HG02678 (cell line): ENCODE measurements at regions not wholly inside any gene's neighbourhood (a gene's known extent, or its start where the extent isn't known, plus 50 kb on each side); places are given as distances from the start of the nearest gene placed in this dataset.
"Not testable (repeated sequence)": the region's sequence is repeated elsewhere in the genome, so short reads cannot be mapped to it uniquely, and the experiment has no call there.

Experiments used
- ATAC-seq: cut with Tn5 transposase; IDR thresholded peaks from one replicate; pipeline ENCODE4 v1.9.1; 2021; ENCODE audit warnings: mild to moderate bottlenecking, moderate library complexity; ENCODE audit not compliant: unreplicated experiment

DNA sequence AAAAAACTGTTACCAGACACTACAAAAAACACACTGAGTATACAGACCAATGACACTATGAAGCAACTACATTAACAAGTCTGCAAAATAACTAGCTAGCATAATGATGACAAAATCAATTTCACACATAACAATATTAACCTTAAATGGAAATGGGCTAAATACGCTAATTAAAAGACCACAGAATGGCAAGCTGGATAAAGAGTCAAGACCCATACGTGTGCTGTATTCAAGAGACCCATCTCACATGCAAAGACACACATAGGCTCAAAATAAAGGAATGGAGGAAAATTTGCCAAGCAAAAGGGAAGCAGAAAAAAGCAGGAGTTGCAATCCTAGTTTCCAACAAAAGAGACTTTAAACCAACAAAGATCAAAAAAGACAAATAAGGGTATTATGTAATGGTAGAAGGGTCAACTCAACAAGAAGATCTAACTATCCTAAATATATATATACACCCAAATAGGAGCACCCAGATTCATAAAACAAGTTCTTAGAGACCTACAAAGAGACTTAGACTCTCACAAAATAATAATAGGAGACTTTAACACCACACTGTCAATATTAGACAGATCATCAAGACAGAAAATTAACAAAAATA is 158.6 kb downstream of the ALDH8A1 start:
- not testable (repeated sequence) for ATAC-seq

DNA sequence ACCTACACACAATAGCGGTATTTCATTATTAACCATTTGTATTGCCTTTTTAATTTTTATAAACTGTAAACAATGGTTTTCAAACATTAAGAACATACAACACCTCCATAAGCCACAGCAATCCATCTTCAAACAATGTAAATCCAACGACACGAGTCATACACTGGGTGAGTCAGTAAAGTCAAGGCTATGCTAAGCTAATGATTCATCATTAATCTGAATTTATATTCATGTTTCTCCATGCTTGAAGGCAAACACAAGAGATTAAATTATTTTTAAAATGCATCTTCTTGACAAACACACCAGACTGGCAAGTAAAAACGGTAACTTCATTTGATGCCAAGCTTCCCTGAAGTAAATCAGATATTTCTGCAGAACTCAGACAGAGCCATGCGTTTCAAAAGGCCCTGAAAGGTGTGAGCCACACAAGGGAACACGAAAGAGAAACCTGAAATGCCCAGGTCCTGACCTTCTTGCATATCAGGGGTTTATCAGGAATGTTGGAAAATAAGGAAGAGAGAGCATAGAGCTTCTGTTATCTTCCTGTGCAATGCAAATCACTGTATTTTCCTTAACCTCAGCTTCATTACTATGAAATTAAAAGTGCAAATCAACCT is 162.5 kb downstream of the ALDH8A1 start:
- no peak for ATAC-seq

DNA sequence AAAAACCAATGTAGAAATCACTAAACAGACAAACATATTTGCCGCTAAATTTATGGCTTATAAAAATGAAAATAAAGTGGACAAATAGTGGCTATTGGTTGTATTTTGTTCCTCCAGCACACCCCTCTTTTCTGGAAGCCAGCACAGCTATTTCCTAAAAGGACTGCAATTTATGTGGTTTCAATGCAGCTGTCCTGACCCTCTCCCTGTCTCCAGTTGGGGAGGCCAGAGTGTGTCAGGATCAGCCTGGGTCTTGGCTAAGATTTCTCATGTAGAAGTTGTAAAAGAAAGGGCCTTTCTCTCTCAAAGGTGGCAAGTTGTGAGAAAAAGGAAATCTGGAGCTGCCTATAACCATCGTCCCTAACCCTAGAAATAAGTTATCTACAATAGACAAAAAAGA is 165.6 kb downstream of the ALDH8A1 start:
- ATAC-seq, result no peak

DNA sequence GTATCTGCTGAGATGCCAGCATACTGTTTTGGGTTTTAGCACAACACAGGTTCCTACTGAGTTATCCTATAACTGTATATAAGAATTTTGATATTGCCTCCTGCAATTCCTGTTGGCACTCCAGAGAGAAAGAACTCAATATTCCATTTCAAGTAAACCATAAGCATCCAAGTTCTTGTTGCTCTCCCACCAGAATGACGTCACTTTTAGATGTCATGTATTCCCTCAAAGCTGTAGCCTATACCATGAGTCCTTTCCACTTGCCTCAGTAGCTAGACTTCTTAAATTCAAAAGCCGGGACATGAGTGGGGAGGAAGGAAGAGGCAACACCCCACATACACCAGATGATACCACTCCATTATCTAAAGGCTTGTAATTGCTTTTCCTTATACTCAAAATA is 171.5 kb downstream of the ALDH8A1 start:
- ATAC-seq, result no peak

DNA sequence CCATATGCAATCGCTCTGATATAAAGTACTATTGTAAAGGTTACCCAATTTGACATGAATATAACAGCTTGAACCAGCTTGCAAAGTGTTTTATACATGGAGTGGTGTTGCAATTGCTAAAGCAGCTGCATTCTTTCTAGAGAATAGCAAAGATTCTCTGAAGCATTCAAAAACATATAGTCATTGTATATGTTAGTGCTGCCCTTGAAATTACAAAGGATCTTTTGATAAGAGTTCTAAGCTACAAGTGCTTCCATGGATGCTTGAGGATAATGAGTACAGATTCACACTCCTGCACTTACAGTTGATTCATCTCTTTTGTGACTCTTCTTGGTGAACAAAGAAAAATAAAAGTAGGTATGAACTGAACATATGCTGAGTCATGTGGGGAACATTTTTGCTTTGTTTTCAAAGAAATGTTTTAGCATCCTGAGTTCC is 175.7 kb downstream of the ALDH8A1 start:
- no peak for ATAC-seq

DNA sequence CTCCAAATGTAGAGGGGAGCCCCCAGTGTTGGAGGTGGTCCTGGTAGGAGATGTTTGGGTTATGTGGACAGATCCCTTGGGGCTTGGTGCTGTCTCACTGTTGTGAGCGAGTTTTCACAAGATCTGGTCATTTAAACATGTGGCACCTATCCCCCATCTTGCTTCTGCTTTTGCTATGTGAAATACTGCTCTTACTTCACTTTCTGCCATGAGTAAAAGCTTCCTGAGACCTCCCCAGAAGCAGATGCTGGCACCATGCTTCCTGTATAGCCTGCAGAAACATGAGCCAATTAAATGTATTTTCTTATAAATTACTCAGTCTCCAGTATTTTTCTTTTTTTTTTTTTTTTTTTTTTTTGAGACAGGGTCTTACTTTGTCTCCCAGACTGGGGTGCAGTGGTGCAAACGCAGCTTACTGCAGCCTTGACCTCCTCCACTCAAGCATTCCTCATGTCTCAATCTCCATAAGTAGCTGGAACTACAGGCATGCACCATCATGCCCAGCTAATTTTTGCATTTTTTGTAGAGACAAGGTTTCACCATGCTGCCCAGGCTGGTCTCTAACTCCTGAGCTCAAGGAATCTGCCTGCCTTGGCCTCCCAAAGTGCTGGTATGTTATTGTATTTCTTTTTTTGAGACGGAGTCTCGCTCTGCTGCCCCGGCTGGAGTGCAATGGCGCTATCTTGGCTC is 177.1 kb downstream of the ALDH8A1 start:
- ATAC-seq, result no peak

DNA sequence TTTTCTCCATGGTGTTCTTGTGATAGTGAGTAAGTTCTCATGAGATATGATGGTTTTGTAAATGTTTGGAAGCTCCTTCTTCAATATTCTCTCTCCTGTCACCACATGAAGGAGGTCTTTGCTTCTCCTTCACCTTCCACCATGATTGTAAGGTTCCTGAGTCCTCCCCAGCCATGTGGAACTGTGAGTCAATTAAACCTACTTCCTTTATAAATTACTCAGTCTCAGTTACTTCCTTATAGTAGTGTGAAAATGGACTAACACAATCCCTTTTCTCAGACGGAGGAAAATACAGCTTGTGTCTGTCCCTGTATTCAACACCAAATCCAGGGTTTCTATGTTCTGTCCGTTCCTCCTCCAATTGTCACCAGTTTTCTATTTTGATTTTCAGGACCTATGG is 181.0 kb downstream of the ALDH8A1 start:
- no peak for ATAC-seq

DNA sequence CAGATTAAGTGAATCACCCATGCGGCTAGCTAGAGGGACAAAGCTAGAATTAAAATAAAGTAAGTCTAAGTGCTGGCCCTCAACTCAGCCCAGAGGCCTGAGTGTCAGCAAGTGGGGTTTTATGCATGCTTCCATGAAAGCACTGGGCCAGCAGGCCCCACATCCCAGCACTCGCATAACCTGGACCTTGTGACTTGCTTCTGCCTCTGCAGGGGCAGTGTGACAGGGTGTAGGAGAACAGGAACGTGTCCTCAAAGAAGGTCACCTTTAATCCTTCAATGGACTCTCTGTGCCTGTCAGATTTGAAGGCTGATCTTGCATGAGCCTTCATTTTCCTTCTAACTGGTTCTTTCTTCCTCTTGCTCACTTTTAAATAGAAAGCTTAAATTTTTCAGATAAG is 183.4 kb downstream of the ALDH8A1 start:
- ATAC-seq, result no peak

DNA sequence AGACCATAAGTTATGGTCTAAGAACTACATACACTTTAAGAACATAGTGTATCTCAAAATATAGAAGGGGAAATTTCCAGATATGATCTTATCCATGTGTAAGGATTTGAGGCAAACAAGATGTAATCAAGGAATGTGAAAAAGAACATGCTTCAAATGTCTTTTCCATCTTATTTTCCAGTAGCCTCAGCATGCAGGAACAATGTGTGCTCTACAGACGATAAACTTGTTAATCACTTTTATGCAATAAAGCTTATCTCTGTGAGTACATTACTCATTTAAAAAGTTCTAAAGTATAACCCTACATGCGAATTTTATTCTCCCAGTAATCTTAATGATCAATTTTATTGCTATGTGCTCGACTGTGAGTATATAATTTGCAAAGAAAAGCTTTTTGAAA is 185.2 kb downstream of the ALDH8A1 start:
- ATAC-seq, result no peak

DNA sequence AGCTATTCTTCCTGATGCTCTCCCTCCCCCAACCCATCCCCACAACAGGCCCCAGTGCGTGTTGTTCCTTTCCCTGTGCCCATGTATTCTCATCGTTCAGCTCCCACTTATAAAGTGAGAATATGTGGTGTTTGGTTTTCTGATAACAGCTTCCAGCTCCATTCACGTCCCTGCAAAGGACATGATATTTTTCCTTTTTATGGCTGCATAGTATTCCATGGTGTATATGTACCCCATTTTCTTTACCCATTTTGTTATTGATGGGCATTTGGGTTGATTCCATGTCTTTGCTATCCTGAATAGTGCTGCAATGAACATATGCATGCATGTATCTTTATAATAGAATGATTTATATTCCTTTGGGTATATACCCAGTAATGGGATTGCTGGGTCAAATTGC is 186.3 kb downstream of the ALDH8A1 start:
- ATAC-seq, result not testable (repeated sequence)

DNA sequence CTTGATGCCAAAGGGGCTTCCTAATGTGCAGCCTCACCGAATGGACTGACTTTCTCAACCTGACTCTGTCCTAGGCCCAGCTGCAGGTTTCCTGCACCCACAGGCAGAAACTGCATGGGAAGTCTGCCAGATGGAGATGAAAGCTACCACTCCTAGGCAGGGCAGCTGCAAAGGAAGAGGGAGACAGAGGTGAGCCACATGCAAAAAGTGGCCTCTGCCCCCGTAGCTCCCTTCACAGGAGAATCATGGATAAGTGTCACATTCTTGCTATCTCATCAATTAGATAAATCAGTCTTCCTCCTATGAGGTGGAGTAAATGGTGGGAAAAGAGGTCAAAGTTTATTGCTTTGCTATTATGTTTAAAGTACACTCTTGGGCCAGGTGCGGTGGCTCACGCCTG is 191.3 kb downstream of the ALDH8A1 start:
- ATAC-seq, result no peak

DNA sequence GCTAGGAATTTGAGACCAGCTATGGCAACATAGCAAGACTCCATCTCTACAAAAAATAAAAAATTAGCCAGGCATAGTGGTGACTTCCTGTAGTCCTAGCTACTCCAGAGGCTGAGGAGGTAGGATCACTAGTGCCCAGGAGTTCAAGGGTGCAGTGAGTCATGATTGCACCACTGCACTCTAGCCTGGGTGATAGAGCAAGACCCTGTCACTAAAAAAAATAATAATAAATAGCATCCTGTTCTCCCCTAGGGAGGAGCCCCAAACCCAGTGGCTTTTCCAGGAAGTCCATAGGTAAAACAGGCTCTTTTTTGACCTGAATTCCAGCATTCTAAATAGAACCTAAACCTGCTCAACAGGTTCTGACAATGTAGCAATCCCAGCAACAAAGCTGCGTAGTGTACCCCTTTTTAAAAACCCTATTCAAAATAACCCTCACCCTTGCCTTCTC is 192.0 kb downstream of the ALDH8A1 start:
- ATAC-seq, result no peak

DNA sequence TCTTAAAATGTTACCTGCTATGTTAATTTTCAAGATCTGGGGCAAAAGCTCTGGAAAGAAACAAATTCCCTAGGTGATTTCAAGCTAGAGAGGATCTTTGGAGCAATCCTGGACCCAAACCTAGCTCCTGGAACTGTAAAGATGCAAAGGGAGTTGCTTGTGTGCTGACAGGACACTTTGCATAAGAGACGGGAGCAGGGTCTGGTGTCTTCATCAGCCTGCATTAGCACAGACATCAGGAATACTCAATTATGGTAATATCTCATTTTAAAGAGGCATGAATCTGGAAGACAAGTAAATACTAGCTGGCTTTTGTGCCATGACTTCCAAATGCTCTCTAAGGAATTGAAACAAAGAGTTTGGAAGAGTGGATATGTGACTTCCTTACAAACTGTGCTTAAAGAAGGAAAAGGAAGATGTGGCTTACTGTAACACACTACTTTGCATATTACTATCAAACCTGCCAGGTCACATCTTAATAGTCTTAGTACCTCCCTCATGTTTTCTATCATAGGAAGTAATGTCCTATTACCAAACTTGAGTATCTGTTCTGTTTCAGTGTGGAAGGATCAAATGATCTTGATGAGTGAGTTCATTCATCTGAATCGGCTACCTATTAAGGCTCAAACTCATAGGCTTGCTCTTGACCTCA is 193.4 kb downstream of the ALDH8A1 start:
- no peak for ATAC-seq

DNA sequence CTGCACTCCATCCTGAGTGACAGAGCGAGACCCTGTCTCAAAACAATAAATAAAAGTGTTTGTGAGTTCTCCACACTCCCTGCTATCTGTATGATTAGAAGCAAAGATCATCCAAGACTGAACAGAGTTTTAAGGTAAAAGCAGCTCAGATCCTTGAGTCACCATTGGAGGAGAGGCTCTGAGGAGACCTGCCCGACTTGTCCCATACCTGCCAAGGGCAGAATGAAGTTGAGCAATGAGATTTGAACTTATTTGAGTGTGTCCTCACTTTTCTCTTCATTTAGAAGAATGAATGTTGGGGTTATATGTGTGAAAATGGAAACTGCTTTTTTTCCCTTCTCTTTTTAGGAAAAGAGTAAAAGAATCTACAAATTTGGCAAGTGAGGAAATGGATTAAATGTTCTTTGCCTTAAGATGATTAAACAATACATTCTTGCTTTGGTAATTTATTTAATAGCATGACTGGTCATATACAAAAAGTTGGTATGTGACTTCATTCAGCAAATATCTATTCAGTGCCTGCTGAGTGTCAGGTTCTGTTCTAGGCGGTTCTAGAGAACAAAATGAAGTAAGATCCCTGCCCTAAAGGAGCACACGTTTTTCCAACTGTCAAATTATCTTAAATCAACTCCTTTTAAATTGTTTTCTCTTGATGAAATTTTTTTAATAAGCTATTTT is 195.7 kb downstream of the ALDH8A1 start:
- no peak for ATAC-seq

DNA sequence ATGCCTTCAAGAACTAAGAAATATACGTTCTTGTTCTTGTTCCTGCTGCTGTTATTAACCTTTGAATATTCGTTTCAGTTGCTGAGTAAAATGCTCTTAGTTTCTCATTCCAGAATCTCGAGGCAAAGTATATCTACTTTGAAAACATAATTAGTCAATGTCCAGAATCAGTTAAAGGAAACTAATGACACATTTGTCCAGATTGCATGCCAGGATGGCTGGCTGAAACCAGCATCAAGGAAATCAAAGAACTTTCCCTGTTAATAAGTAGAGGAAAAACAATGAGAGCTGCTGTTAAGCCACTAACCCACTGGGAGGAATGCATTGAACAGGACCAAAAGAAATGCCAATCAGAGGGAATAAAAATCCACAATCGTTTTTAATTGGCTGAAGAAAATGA is 196.9 kb downstream of the ALDH8A1 start:
- no peak for ATAC-seq

DNA sequence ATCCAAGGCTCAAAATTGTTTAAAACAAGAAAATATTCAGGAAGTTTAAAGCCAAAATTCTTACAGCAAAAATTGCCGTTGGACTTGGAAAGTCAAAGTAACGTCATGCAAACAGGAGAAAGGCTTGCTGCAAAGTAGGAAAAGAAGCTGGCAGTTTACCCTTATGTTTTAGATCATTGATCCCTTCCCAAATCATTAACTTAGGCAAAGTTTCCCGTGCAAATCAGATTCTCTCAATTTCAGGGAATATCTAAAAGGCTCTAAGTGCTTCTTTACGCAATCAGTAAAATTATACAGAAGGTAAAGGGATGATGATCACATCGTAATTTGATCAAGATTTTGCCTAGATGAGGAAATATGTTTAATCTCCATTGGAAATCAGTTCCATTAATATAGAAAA is 197.5 kb downstream of the ALDH8A1 start:
- ATAC-seq, result no peak

DNA sequence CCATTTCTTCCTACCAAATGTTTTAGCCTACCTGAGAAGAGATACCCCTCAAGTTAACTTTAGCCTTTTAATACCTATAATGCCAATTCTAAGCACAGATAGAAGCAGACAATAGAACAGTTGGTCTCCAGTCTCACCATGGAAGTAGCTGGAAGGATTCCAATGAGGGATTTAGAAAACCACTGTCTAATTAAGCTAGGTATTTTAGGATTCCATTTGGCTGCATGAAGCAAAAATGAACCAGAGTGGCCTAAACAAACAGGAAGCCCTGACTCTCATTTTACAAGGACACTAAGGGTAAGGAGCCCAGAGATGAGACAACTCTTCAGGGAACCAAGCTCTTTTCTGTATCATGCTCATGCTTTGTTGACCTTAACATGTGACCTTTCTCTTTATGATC is 199.2 kb downstream of the ALDH8A1 start:
- ATAC-seq, result no peak

DNA sequence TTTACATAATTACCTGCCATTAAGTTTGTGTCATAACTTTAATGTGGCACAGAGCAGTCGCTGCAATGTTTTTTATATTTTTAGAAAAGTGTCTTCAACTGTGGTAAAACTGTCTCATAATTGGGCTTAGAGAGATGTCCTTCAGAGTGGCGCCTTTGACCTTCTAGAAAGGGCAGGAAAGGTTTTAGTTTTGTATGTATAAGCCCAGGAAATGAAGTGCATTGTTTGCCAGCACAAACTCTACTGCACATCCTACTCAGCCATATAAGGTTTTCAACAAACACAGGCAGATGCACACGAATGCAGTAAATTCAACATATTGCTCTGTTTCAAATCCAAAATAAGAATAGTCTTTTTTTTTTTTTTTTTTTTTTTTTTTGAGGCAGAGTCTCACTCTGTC is 201.4 kb downstream of the ALDH8A1 start:
- no peak for ATAC-seq

DNA sequence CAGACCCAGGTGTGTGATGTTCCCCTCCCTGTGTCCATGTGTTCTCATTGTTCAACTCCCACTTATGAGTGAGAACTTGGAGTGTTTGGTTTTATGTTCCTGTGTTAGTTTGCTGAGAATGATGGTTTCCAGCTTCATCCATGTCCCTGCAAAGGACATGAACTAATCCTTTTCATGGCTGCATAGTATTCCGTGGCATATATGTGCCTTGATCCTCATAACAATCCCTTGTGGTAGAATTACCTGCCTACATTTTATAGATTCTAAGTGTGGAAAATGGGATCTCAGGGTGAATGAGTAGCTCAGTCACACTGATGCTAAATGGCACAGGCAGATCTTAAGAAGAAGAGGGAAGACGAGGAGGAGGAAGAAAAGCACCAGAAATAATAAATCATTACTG is 202.7 kb downstream of the ALDH8A1 start:
- not testable (repeated sequence) for ATAC-seq

DNA sequence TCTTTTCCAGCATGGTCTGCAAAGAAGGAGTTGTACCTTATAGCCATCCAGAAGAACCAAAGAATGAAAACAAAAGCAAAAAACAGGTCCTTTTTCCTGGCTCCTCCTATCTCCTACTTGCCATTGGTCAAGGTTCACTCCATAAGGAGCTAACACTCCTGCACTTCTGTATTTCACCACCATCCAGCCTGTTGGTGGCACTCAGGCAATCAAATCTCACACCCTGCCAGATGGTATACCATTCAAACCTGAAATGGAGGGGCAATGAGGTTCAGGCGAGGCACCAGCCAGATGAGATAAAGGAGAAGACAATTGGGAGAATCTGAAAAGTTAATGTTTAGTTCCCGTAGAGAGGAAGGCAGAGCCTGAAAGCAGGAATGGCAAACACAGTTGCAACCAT is 203.8 kb downstream of the ALDH8A1 start:
- ATAC-seq, result no peak

DNA sequence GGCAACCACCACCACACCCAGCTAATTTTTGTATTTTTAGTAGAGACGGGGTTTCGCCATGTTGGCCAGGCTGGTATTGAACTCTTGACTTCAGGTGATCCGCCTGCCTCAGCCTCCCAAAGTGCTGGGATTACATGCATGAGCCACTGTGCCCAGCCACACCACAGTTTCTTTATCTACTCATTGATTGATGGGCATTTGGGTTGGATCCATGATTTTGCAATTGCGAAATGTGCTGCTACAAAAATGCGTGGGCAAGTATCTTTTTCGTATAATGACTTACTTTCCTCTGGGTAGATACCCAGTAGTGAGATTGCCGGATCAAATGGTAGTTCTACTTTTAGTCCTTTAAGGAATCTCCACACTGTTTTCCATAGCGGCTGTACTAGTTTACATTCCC is 204.7 kb downstream of the ALDH8A1 start:
- ATAC-seq, result not testable (repeated sequence)
